Neural crest cell (in vitro differentiated cells): ENCODE measurements at regions not wholly inside any gene's neighbourhood (a gene's known extent, or its start where the extent isn't known, plus 50 kb on each side); places are given as distances from the start of the nearest gene placed in this dataset.

Source experiments
- DNase-seq: peaks from one replicate; pipeline ENCODE4 v3.0.0; 2021; ENCODE audit warnings: low read depth, mixed read lengths, low spot score
- H3K27ac Mint-ChIP-seq: one replicate; pipeline ENCODE4 v1.8.0; 2021; ENCODE audit warnings: mild to moderate bottlenecking, mixed read lengths; ENCODE audit not compliant: unreplicated experiment
- H3K27me3 Mint-ChIP-seq: 2 replicates; pipeline ENCODE4 v1.8.0; 2021; ENCODE audit warnings: low read depth, mild to moderate bottlenecking, mixed read lengths
- H3K36me3 Mint-ChIP-seq: 2 replicates; pipeline ENCODE4 v1.8.0; 2021; ENCODE audit warnings: low read depth, mild to moderate bottlenecking, mixed read lengths
- H3K4me1 Mint-ChIP-seq: 2 replicates; pipeline ENCODE4 v1.8.0; 2021; ENCODE audit warnings: mixed read lengths
- H3K4me3 Mint-ChIP-seq: one replicate; pipeline ENCODE4 v1.8.0; 2021; ENCODE audit warnings: mild to moderate bottlenecking, mixed read lengths
- H3K9me3 Mint-ChIP-seq: 2 replicates; pipeline ENCODE4 v1.8.0; 2021; ENCODE audit warnings: mixed read lengths
- TF ChIP-seq, protein P1 (sequence below): fragments of 200-600 bp; sonication (generic); conservative IDR thresholded peaks from 2 replicates; pipeline ENCODE4 v1.5.0; 2021; ENCODE audit warnings: antibody characterized with exemption, mild to moderate bottlenecking

DNA sequence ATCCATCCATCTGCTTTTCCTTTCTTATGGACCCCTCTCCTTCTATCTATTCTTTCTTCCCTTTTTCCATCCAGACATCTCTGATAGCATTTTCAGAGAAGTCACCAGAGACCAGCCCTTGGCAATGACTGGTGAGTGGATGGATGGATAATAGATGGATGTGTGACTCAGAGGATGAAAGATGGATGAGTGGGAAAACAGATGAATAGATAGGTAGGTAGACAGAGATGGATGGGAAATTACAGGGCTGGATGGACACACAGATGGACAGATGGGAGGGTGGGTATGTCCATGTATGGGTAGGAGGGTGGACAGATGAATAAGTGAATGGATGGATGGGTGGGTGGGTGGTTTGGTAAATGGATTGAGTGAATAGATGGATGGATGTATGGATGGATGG lies 101.0 kb downstream of the LITAF start:
- TF ChIP-seq, protein P1, sequence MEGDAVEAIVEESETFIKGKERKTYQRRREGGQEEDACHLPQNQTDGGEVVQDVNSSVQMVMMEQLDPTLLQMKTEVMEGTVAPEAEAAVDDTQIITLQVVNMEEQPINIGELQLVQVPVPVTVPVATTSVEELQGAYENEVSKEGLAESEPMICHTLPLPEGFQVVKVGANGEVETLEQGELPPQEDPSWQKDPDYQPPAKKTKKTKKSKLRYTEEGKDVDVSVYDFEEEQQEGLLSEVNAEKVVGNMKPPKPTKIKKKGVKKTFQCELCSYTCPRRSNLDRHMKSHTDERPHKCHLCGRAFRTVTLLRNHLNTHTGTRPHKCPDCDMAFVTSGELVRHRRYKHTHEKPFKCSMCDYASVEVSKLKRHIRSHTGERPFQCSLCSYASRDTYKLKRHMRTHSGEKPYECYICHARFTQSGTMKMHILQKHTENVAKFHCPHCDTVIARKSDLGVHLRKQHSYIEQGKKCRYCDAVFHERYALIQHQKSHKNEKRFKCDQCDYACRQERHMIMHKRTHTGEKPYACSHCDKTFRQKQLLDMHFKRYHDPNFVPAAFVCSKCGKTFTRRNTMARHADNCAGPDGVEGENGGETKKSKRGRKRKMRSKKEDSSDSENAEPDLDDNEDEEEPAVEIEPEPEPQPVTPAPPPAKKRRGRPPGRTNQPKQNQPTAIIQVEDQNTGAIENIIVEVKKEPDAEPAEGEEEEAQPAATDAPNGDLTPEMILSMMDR: no peak
- no peak overlapping the region for H3K27ac Mint-ChIP-seq
- H3K36me3 Mint-ChIP-seq: peaks cover 43% of the 10 kb centered on the region
- H3K27me3 Mint-ChIP-seq: peaks cover 3% of the 10 kb centered on the region
- H3K4me3 Mint-ChIP-seq: no peak overlapping the region
- H3K4me1 Mint-ChIP-seq: no peaks in the 10 kb centered on the region
- no peak for DNase-seq
- peaks cover 35% of the 10 kb centered on the region for H3K9me3 Mint-ChIP-seq

DNA sequence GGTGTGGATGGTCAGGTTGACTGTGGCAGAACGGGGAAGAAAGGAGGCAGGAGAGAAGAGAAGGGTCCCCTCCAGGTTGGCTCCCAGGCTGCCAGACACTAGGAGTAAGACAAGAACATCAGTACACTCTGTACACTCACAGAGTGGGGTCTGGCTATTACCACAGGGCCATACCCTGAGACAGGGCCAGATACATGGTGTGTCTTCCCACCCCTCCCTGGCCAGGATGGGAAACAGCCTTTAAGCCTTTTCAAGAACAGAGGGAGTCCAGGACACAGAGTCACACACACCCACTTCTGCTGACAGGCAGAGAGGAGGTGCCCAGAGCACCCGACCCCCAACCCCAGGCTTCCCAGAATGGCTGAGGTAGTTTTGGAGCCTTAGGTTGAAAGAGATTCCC lies 99.4 kb downstream of the LITAF start:
- Mint-ChIP-seq H3K4me1 (no peaks in the 10 kb centered on the region), H3K4me3 (no peak overlapping the region), H3K9me3 (peaks cover 29% of the 10 kb centered on the region), H3K36me3 (peaks cover 36% of the 10 kb centered on the region), H3K27me3 (peaks cover 3% of the 10 kb centered on the region), H3K27ac (no peak overlapping the region)
- TF ChIP-seq, protein P1: no peak
- DNase-seq: no peak

DNA sequence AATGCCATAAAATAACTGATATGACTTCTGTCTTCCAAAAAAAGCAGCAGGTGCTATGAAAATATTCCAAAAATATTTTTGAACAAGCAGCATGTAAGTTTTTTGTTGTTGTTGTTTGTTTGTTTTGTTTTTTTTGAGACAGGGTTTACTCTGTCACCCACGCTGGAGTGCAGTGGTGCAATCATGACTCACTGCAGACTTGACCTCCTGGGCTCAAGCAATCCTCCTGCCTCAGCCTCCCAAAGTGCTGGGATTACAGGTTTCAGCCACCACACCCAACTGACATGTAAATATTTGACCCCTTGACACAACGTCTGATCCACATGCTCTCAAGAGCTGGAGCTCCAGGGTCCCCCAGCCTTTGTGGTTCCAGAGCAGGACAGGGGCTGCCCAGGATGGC lies 98.4 kb downstream of the LITAF start:
- DNase-seq: no peak
- Mint-ChIP-seq H3K27me3 (peaks cover 7% of the 10 kb centered on the region), H3K27ac (no peak overlapping the region), H3K36me3 (peaks cover 28% of the 10 kb centered on the region), H3K4me3 (no peak overlapping the region), H3K9me3 (peaks cover 21% of the 10 kb centered on the region), H3K4me1 (peaks cover 4% of the 10 kb centered on the region)
- TF ChIP-seq, protein P1: no peak

DNA sequence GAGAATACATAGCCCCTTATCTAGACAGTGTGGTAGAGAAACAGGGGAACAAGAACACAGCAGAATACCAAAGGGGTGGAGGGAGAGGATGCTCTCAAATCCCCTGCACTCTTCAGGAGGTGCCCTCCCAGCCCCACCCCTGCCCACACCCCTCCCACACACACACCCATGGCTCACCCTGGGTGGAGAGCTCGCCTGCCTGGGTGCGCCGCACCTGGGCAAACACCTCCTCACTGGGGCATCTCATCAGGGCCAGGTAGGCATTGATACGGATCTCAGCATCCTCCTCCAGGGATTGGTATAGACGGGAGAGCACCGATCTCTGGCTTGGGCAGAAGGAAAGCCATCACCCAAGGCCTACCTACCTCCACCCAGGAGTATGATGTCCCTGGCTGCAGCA lies 95.2 kb downstream of the LITAF start:
- TF ChIP-seq, protein P1: no peak
- peaks cover 5% of the 10 kb centered on the region for H3K36me3 Mint-ChIP-seq

DNA sequence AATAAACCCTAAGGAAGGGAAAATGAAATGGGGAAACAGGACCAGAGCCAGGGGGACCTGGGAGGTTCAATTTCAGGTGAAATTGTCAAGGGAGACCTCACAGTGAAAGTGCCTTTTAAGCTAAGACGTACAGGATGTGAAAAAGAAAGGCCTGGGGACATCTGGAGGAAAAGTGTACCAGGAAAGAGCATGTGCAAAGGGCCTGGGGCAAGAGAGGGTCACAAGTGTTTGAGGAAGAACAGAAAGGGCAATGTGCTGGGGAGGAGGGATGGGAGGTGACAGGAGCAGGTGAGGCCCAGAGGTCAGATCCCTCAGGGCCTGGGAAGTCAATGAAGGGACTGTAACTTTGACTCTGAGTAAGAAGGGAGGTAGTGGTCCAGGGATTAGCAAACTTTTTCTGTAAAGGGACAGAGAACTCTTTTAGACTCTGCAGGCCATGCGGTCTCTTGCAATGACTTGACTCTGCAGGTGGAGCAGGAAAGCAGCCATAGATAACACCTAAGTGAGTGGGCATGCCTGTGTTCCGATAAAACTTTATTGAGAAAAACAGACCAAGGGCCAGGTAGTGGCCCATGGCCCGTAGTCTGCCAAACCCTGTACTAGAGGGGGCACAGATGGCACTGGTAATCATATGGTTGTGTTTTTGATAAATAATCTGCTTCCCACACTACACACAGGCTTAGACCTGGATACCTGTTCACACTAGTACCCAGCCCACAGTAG lies 93.8 kb downstream of the LITAF start:
- peaks cover 21% of the 10 kb centered on the region for H3K27me3 Mint-ChIP-seq
- no peak overlapping the region for H3K4me3 Mint-ChIP-seq
- peaks cover 5% of the 10 kb centered on the region for H3K9me3 Mint-ChIP-seq
- peaks cover 5% of the 10 kb centered on the region for H3K36me3 Mint-ChIP-seq
- peaks cover 22% of the 10 kb centered on the region for H3K4me1 Mint-ChIP-seq
- TF ChIP-seq, protein P1: no peak
- no peak overlapping the region for H3K27ac Mint-ChIP-seq
- DNase-seq: no peak

More for the DNA sequence above, 95.2 kb downstream of the LITAF start:
- Mint-ChIP-seq H3K27me3 (peaks cover 15% of the 10 kb centered on the region), H3K27ac (no peak overlapping the region), H3K4me3 (no peak overlapping the region), H3K9me3 (peaks cover 5% of the 10 kb centered on the region), H3K4me1 (peaks cover 8% of the 10 kb centered on the region)
- DNase-seq: no peak
